ENCODE measurements at regions not wholly inside any gene's neighbourhood (a gene's known extent, or its start where the extent isn't known, plus 50 kb on each side); places are given as distances from the start of the nearest gene placed in this dataset.

DNA sequence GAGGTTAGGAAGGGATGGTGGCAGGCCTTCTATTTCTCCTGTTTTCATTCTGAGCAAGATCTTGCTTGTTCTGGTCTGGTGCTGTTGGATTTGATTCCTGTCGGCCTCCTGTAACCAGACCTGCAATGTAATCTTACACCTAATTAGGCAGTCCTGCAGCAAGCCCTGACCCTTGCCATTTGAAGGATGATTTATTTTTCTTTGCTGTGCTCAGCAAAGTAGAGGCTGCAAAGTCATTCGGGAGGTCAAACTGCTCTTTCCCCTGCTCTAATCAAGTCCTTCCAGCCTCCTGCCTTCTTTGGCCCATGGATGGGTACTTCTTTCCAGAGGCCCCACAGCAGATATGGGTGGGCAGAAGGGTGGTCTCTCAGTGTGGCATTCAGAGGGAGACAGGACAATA lies 417.7 kb upstream of the USP24 start:
- no peak overlapping the region for H3K27ac ChIP-seq (ENCODE audit: control insufficient read depth, insufficient read depth)
- DNase-seq (ENCODE audit: low read depth, low spot score) (no peak), ATAC-seq (no peak), FAIRE-seq (no peak)
- no peaks in the 10 kb centered on the region for H3K4me1 ChIP-seq (ENCODE audit: control insufficient read depth, insufficient read depth, low read length)
- in situ Hi-C loops (cut with MboI), result no loop called here
- ChIA-PET POLR2A (interaction anchor here (0.5 kb wide), 1 partner anchor 1572 kb away, joined by 4 read pairs; no protein-coding TSS in a partner anchor), RAD21 (ENCODE audit: unreplicated experiment) (no interaction called here), SMC1A (ENCODE audit: uncharacterized antibody, unreplicated experiment) (no interaction called here), CTCF (no interaction called here)
- TF ChIP-seq IKZF2 (IDR thresholded peaks at IDR 0.05) (no peak), ZNF24 (IDR thresholded peaks at IDR 0.05) (no peak), BMI1 (IDR thresholded peaks at IDR 0.05; ENCODE audit: borderline replicate concordance) (no peak)
- no peaks in the 10 kb centered on the region for H4K20me1 ChIP-seq (ENCODE audit: control insufficient read depth, insufficient read depth)
- intact Hi-C loops (cut with micrococcal nuclease; ENCODE audit: unreplicated experiment), result no loop called here
- no peak overlapping the region for H3K9ac ChIP-seq (ENCODE audit: control insufficient read depth, insufficient read depth, low read length)
- no peaks in the 10 kb centered on the region for H3K9me3 ChIP-seq (replicated peaks; ENCODE audit: control insufficient read depth, insufficient read depth, low read length)
- H3K79me2 ChIP-seq (ENCODE audit: control insufficient read depth, insufficient read depth, low read length), result no peaks in the 10 kb centered on the region
- H3K36me3 ChIP-seq (ENCODE audit: control insufficient read depth in 2 of 2, insufficient read depth in 2 of 2, low read length in 1 of 2), result no peaks in the 10 kb centered on the region
- no peak overlapping the region for H3K4me3 ChIP-seq
- no peaks in the 10 kb centered on the region for H3K27me3 ChIP-seq (replicated peaks in 1 of 2; ENCODE audit: control insufficient read depth in 2 of 2, insufficient read depth in 2 of 2, low read length in 1 of 2)
- WGBS (ENCODE audit: insufficient coverage, insufficient replicate concordance, low lambda C conversion rate, missing lambda C conversion rate), result 56% methylated on average over 2 of the region's 2 CpGs
- no peak overlapping the region for H3K4me2 ChIP-seq (ENCODE audit: control insufficient read depth, insufficient read depth)
- no peak overlapping the region for H2AFZ ChIP-seq (ENCODE audit: control insufficient read depth, low read depth, low read length)
- BruUV-seq (replicated peaks), result no TSS peak

DNA sequence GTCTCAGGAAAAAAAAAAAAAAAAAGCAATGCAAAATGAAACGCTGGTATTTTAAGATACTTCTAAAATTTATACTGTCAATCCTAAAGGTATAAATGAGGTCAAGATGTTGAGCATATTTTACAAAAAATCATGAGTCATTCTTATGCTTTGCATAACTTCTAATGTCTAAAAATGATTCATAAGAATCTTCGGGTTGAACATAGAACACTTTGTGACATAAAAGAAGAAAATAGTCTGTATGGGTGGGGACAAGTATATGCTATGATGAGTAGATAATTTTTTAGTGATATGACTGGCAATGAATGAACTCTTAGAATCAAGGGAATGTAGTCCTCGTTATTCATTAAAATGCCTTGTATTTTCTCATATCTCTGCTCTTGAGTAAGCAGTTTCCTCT lies 416.9 kb upstream of the USP24 start:
- ATAC-seq (no peak), FAIRE-seq (no peak), DNase-seq (ENCODE audit: low read depth, low spot score) (no peak)
- no TSS peak for BruUV-seq (replicated peaks)
- Histone ChIP-seq H3K36me3 (ENCODE audit: control insufficient read depth in 2 of 2, insufficient read depth in 2 of 2, low read length in 1 of 2) (no peaks in the 10 kb centered on the region), H3K4me3 (no peak overlapping the region), H3K27ac (ENCODE audit: control insufficient read depth, insufficient read depth) (no peak overlapping the region), H3K4me2 (ENCODE audit: control insufficient read depth, insufficient read depth) (no peak overlapping the region), H3K27me3 (replicated peaks in 1 of 2; ENCODE audit: control insufficient read depth in 2 of 2, insufficient read depth in 2 of 2, low read length in 1 of 2) (no peaks in the 10 kb centered on the region), H4K20me1 (ENCODE audit: control insufficient read depth, insufficient read depth) (no peaks in the 10 kb centered on the region), H3K9ac (ENCODE audit: control insufficient read depth, insufficient read depth, low read length) (no peak overlapping the region), H3K4me1 (ENCODE audit: control insufficient read depth, insufficient read depth, low read length) (no peaks in the 10 kb centered on the region), H3K9me3 (replicated peaks; ENCODE audit: control insufficient read depth, insufficient read depth, low read length) (no peaks in the 10 kb centered on the region), H2AFZ (ENCODE audit: control insufficient read depth, low read depth, low read length) (no peak overlapping the region), H3K79me2 (ENCODE audit: control insufficient read depth, insufficient read depth, low read length) (no peaks in the 10 kb centered on the region)
- in situ Hi-C loops (cut with MboI) (no loop called here), intact Hi-C loops (cut with micrococcal nuclease; ENCODE audit: unreplicated experiment) (no loop called here)
- CTCF ChIA-PET, result no interaction called here
- RAD21 ChIA-PET (ENCODE audit: unreplicated experiment), result no interaction called here
- POLR2A ChIA-PET, result interaction anchor here (0.5 kb wide), 1 partner anchor 1572 kb away, joined by 4 read pairs; no protein-coding TSS in a partner anchor
- SMC1A ChIA-PET (ENCODE audit: uncharacterized antibody, unreplicated experiment), result no interaction called here
- WGBS (ENCODE audit: insufficient coverage, insufficient replicate concordance, low lambda C conversion rate, missing lambda C conversion rate), result 0% methylated on average over 3 of the region's 3 CpGs
- TF ChIP-seq, protein P1, sequence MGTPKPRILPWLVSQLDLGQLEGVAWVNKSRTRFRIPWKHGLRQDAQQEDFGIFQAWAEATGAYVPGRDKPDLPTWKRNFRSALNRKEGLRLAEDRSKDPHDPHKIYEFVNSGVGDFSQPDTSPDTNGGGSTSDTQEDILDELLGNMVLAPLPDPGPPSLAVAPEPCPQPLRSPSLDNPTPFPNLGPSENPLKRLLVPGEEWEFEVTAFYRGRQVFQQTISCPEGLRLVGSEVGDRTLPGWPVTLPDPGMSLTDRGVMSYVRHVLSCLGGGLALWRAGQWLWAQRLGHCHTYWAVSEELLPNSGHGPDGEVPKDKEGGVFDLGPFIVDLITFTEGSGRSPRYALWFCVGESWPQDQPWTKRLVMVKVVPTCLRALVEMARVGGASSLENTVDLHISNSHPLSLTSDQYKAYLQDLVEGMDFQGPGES (IDR thresholded peaks at IDR 0.05), result no peak
- no peak for TF ChIP-seq ETV6 (conservative IDR thresholded peaks at IDR 0.05 in 1 of 2, IDR thresholded peaks at IDR 0.05 in 1 of 2; ENCODE audit: borderline replicate concordance in 1 of 2, low read depth in 1 of 2)
- TF ChIP-seq MTA2 (IDR thresholded peaks at IDR 0.05; ENCODE audit: low read depth), result no peak
- no peak for TF ChIP-seq POLR2AphosphoS5 (IDR thresholded peaks at IDR 0.05; ENCODE audit: low read length)
- TF ChIP-seq BACH1 (IDR thresholded peaks at IDR 0.05; ENCODE audit: borderline replicate concordance), result no peak
- TF ChIP-seq, protein P2, sequence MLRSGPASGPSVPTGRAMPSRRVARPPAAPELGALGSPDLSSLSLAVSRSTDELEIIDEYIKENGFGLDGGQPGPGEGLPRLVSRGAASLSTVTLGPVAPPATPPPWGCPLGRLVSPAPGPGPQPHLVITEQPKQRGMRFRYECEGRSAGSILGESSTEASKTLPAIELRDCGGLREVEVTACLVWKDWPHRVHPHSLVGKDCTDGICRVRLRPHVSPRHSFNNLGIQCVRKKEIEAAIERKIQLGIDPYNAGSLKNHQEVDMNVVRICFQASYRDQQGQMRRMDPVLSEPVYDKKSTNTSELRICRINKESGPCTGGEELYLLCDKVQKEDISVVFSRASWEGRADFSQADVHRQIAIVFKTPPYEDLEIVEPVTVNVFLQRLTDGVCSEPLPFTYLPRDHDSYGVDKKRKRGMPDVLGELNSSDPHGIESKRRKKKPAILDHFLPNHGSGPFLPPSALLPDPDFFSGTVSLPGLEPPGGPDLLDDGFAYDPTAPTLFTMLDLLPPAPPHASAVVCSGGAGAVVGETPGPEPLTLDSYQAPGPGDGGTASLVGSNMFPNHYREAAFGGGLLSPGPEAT (IDR thresholded peaks at IDR 0.05; ENCODE audit: low read depth), result no peak
- TF ChIP-seq RAD51 (IDR thresholded peaks at IDR 0.05), result no peak
- no peak for TF ChIP-seq HDAC6 (IDR thresholded peaks at IDR 0.05; ENCODE audit: unreplicated experiment)
- TF ChIP-seq, protein P3, sequence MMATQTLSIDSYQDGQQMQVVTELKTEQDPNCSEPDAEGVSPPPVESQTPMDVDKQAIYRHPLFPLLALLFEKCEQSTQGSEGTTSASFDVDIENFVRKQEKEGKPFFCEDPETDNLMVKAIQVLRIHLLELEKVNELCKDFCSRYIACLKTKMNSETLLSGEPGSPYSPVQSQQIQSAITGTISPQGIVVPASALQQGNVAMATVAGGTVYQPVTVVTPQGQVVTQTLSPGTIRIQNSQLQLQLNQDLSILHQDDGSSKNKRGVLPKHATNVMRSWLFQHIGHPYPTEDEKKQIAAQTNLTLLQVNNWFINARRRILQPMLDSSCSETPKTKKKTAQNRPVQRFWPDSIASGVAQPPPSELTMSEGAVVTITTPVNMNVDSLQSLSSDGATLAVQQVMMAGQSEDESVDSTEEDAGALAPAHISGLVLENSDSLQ (IDR thresholded peaks at IDR 0.05), result no peak
- TF ChIP-seq NFYA (IDR thresholded peaks at IDR 0.05; ENCODE audit: borderline replicate concordance, low read depth, low read length), result no peak
- no peak for TF ChIP-seq MEF2B (IDR thresholded peaks at IDR 0.05; ENCODE audit: partially characterized antibody, poor library complexity, severe bottlenecking)
- no peak for TF ChIP-seq TCF3 (IDR thresholded peaks at IDR 0.05; ENCODE audit: borderline replicate concordance, insufficient read depth, low read depth, low read length)
- no peak for TF ChIP-seq POU2F2 (IDR thresholded peaks at IDR 0.05; ENCODE audit: borderline replicate concordance, low read depth, low read length)
